Bronchial epithelial cell (primary cell): ENCODE measurements at regions not wholly inside any gene's neighbourhood (a gene's known extent, or its start where the extent isn't known, plus 50 kb on each side); places are given as distances from the start of the nearest gene placed in this dataset.

Source experiments
- DNase-seq: peaks from one replicate; pipeline ENCODE4 v3.0.0-alpha.2; 2010; ENCODE audit warnings: low read depth
- FAIRE-seq: peaks from 2 replicates; lab custom pipeline; 2011; peaks lifted over from hg19 to GRCh38; lab: Jason Lieb, UNC
- H3K27me3 ChIP-seq: 2 replicates; pipeline ENCODE4 v1.5.1; 2011; ENCODE audit warnings: low read length; ENCODE audit not compliant: control insufficient read depth, insufficient read depth
- H3K36me3 ChIP-seq: 2 replicates; pipeline ENCODE4 v1.5.1; 2011; ENCODE audit warnings: low read length; ENCODE audit not compliant: control insufficient read depth, insufficient read depth
- H3K4me3 ChIP-seq: 2 replicates; pipeline ENCODE4 v1.5.1; 2011; ENCODE audit warnings: mild to moderate bottlenecking, low read depth, low read length, control low read depth
- CTCF ChIP-seq: IDR thresholded peaks from 2 replicates; pipeline ENCODE4 v1.5.1; 2011; ENCODE audit warnings: mild to moderate bottlenecking, moderate library complexity, low read length, control low read depth, inconsistent platforms; ENCODE audit not compliant: insufficient read depth, severe bottlenecking

- Histone ChIP-seq H3K27me3 (no peaks in the 10 kb centered on the region), H3K4me3 (no peak overlapping the region), H3K36me3 (no peaks in the 10 kb centered on the region)
- peak; percentile 38 for DNase-seq
- FAIRE-seq: no peak
- TF ChIP-seq CTCF: no peak
These were observed 882.0 kb downstream of the TFAP2A start for GRCh38 chr6:9532621-9533557.

GRCh38 chr6:9527679-9528286 lies 887.1 kb downstream of the TFAP2A start:
- FAIRE-seq: no peak
- no peak overlapping the region for H3K4me3 ChIP-seq
- H3K36me3 ChIP-seq: no peaks in the 10 kb centered on the region
- no peaks in the 10 kb centered on the region for H3K27me3 ChIP-seq
- TF ChIP-seq CTCF: no peak
- DNase-seq: no peak

- Histone ChIP-seq H3K4me3 (no peak overlapping the region), H3K36me3 (no peaks in the 10 kb centered on the region), H3K27me3 (no peaks in the 10 kb centered on the region)
- no peak for FAIRE-seq
- DNase-seq: peak; percentile 81
- TF ChIP-seq CTCF: no peak
These were observed 891.4 kb downstream of the TFAP2A start for GRCh38 chr6:9523462-9523861.

GRCh38 chr6:9522101-9522500 lies 892.8 kb downstream of the TFAP2A start:
- Histone ChIP-seq H3K36me3 (no peaks in the 10 kb centered on the region), H3K4me3 (no peak overlapping the region), H3K27me3 (no peaks in the 10 kb centered on the region)
- FAIRE-seq (no peak), DNase-seq (no peak)
- no peak for TF ChIP-seq CTCF

- H3K27me3 ChIP-seq: no peaks in the 10 kb centered on the region
- DNase-seq (no peak), FAIRE-seq (no peak)
- no peak overlapping the region for H3K4me3 ChIP-seq
- no peaks in the 10 kb centered on the region for H3K36me3 ChIP-seq
- no peak for TF ChIP-seq CTCF
These were observed 893.7 kb downstream of the TFAP2A start for GRCh38 chr6:9521152-9521530.
